ENCODE measurements at regions not wholly inside any gene's neighbourhood (a gene's known extent, or its start where the extent isn't known, plus 50 kb on each side); places are given as distances from the start of the nearest gene placed in this dataset.
A peak's percentile ranks its signal among the peaks of the same experiment; 100 is the strongest.

DNA sequence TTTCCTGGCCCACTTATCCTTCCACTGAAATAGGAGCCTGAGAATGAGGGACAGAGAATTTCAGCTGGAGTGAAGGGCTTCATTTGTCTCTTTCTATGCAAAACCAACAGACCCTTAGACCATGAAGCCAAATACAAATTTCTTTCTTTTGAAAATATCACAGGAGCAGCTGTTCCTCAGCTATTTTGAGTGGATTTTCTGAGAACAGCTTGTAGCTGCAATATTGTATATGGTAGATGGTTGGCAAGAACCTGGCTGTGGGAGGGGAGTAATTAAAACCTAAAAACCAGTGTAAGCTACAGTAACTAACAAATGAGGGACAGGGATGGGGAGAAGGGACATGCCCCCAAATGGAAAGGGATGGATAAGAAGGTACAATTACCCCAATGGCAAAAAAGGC is 350.3 kb upstream of the CDH20 start:
- H3K4me3 ChIP-seq (ENCODE audit: severe bottlenecking): no peak overlapping the region
- TF ChIP-seq, protein P1, sequence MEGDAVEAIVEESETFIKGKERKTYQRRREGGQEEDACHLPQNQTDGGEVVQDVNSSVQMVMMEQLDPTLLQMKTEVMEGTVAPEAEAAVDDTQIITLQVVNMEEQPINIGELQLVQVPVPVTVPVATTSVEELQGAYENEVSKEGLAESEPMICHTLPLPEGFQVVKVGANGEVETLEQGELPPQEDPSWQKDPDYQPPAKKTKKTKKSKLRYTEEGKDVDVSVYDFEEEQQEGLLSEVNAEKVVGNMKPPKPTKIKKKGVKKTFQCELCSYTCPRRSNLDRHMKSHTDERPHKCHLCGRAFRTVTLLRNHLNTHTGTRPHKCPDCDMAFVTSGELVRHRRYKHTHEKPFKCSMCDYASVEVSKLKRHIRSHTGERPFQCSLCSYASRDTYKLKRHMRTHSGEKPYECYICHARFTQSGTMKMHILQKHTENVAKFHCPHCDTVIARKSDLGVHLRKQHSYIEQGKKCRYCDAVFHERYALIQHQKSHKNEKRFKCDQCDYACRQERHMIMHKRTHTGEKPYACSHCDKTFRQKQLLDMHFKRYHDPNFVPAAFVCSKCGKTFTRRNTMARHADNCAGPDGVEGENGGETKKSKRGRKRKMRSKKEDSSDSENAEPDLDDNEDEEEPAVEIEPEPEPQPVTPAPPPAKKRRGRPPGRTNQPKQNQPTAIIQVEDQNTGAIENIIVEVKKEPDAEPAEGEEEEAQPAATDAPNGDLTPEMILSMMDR (IDR thresholded peaks at IDR 0.05; ENCODE audit: poor library complexity, severe bottlenecking): no peak
- DNase-seq (ENCODE audit: low spot score) (no peak), ATAC-seq (ENCODE audit: low read depth) (no peak)
- no peaks in the 10 kb centered on the region for H3K27me3 ChIP-seq (ENCODE audit: insufficient read depth, poor library complexity, severe bottlenecking)
- H3K27ac ChIP-seq (ENCODE audit: poor library complexity, severe bottlenecking): no peak overlapping the region
- H3K36me3 ChIP-seq (ENCODE audit: low read depth): no peaks in the 10 kb centered on the region
- no peaks in the 10 kb centered on the region for H3K9me3 ChIP-seq (ENCODE audit: severe bottlenecking)
- peaks cover 6% of the 10 kb centered on the region for H3K4me1 ChIP-seq (ENCODE audit: insufficient read depth, poor library complexity, severe bottlenecking)

DNA sequence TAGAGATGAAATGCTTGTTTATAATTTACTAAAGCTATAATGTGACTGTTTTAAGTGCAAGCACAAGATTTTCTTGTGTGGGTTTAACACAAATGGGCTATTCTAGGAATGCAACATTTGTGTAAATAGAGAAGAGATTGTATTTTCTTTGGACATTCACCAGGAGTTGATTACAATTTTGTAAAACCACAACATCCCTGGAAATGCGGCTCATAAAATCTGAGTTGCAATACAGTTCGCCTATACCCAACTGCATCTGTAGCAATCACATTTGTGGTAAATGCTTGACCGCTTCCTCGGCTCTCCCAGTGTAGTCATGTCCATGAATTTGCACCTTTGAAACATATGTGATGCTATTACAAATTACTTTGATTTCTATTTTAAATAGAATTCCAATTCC is 348.7 kb upstream of the CDH20 start:
- H3K4me3 ChIP-seq (ENCODE audit: severe bottlenecking): no peak overlapping the region
- H3K36me3 ChIP-seq (ENCODE audit: low read depth): no peaks in the 10 kb centered on the region
- no peak for DNase-seq (ENCODE audit: low spot score)
- peak; percentile 36; the same call in 1 of the 3 replicates for ATAC-seq (ENCODE audit: low read depth)
- H3K9me3 ChIP-seq (ENCODE audit: severe bottlenecking): no peaks in the 10 kb centered on the region
- H3K4me1 ChIP-seq (ENCODE audit: insufficient read depth, poor library complexity, severe bottlenecking): no peaks in the 10 kb centered on the region
- H3K27ac ChIP-seq (ENCODE audit: poor library complexity, severe bottlenecking): no peak overlapping the region
- TF ChIP-seq, protein P1 (IDR thresholded peaks at IDR 0.05; ENCODE audit: poor library complexity, severe bottlenecking): no peak
- H3K27me3 ChIP-seq (ENCODE audit: insufficient read depth, poor library complexity, severe bottlenecking): no peaks in the 10 kb centered on the region

DNA sequence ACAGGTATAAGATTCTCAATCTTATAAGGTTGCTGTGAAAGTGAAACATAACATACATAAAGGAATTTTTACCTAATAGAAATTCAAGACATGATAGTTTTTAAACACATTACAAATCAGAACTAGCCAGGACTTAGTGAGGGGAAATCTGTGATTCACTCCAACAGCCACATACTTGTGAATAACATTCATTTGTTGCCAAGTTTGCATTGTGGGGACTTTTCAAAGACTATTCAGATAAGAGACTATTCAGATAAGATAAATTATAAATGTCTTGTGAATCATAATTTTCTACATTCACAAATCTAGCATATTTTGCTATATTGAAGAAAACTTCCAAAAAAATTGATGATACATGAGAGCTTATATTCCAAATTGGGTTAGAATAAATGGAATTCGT is 345.3 kb upstream of the CDH20 start:
- no peak for ATAC-seq (ENCODE audit: low read depth)
- H3K27me3 ChIP-seq (ENCODE audit: insufficient read depth, poor library complexity, severe bottlenecking): no peaks in the 10 kb centered on the region
- H3K36me3 ChIP-seq (ENCODE audit: low read depth): no peaks in the 10 kb centered on the region
- TF ChIP-seq, protein P1 (IDR thresholded peaks at IDR 0.05; ENCODE audit: poor library complexity, severe bottlenecking): no peak
- no peak overlapping the region for H3K27ac ChIP-seq (ENCODE audit: poor library complexity, severe bottlenecking)
- H3K4me3 ChIP-seq (ENCODE audit: severe bottlenecking): no peak overlapping the region
- H3K4me1 ChIP-seq (ENCODE audit: insufficient read depth, poor library complexity, severe bottlenecking): no peaks in the 10 kb centered on the region
- H3K9me3 ChIP-seq (ENCODE audit: severe bottlenecking): no peaks in the 10 kb centered on the region
- no peak for DNase-seq (ENCODE audit: low spot score)

DNA sequence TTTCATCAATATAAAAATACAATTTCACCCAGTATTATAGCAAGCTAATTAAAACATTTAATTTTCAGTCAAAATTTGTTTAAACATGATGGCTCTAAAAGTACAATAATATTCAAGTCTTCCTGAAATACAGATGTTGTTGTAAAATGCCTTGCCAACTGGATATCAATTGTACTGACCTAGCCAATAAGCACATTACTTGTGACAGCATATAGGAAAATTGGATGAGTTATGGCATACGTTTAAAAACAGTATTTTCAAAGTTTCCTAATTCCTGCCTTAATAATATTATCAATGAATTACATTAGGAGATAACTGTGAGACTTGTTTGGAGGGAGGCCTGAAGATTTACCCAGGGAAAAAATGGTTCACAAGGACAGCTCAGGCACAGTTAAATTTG is 336.9 kb upstream of the CDH20 start:
- DNase-seq (ENCODE audit: low spot score) (no peak), ATAC-seq (ENCODE audit: low read depth) (no peak)
- Histone ChIP-seq H3K4me3 (ENCODE audit: severe bottlenecking) (no peak overlapping the region), H3K9me3 (ENCODE audit: severe bottlenecking) (no peaks in the 10 kb centered on the region), H3K27me3 (ENCODE audit: insufficient read depth, poor library complexity, severe bottlenecking) (no peaks in the 10 kb centered on the region), H3K36me3 (ENCODE audit: low read depth) (no peaks in the 10 kb centered on the region), H3K4me1 (ENCODE audit: insufficient read depth, poor library complexity, severe bottlenecking) (peaks cover 2% of the 10 kb centered on the region), H3K27ac (ENCODE audit: poor library complexity, severe bottlenecking) (no peak overlapping the region)
- TF ChIP-seq, protein P1 (IDR thresholded peaks at IDR 0.05; ENCODE audit: poor library complexity, severe bottlenecking): no peak

DNA sequence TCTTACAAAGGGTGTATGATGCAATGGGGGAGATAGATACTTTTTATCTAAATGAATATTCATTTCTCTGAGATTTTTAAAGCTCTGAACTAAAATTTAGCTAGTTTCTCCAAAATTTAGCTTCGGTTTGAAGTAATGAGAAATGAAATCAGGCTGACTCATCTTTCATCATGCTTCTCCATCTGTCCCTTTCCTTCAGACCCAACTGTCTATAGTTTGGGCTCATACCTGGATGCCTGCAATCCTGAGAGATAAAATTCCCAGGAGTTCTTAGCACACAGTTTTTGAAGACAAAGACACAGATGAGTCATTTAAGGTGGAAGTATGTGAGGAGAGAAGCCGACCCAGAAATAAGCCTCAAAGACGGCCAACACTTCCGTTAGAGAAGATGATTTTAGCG is 336.4 kb upstream of the CDH20 start:
- H3K4me3 ChIP-seq (ENCODE audit: severe bottlenecking): no peak overlapping the region
- DNase-seq (ENCODE audit: low spot score) (no peak), ATAC-seq (ENCODE audit: low read depth) (no peak)
- no peaks in the 10 kb centered on the region for H3K36me3 ChIP-seq (ENCODE audit: low read depth)
- H3K9me3 ChIP-seq (ENCODE audit: severe bottlenecking): no peaks in the 10 kb centered on the region
- H3K4me1 ChIP-seq (ENCODE audit: insufficient read depth, poor library complexity, severe bottlenecking): peaks cover 6% of the 10 kb centered on the region
- TF ChIP-seq, protein P1 (IDR thresholded peaks at IDR 0.05; ENCODE audit: poor library complexity, severe bottlenecking): no peak
- no peaks in the 10 kb centered on the region for H3K27me3 ChIP-seq (ENCODE audit: insufficient read depth, poor library complexity, severe bottlenecking)
- no peak overlapping the region for H3K27ac ChIP-seq (ENCODE audit: poor library complexity, severe bottlenecking)
